ENCODE measurements at regions not wholly inside any gene's neighbourhood (a gene's known extent, or its start where the extent isn't known, plus 50 kb on each side); places are given as distances from the start of the nearest gene placed in this dataset.

DNA sequence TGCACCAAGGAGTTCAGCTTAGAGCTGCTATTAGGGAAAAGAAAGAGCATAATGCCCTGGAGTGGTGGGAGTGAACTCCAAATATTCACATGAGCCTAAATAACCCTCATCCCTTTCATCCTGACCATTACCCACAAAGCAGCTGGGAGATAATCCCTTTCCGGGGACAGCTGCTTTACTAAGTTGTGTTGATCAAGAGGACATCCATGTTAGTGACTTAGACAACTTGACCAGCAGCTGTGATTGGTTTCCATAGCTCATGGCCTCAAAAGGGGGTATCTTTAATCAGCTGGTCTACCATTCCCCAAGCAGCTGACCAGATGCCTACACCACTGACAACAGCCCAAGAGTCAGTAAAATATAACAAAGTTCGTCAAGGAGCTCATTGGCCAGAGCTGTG, 75.8 kb upstream of the LY86 start:
- Mint-ChIP-seq H3K27ac (no peak overlapping the region), H3K9me3 (no peaks in the 10 kb centered on the region), H3K27me3 (peaks cover 68% of the 10 kb centered on the region), H3K4me1 (peaks cover 28% of the 10 kb centered on the region), H3K36me3 (ENCODE audit: low read depth) (no peaks in the 10 kb centered on the region), H3K4me3 (no peak overlapping the region)
- ATAC-seq = no peak
- DNase-seq = no peak

- Mint-ChIP-seq H3K27me3 (peaks cover 83% of the 10 kb centered on the region), H3K36me3 (ENCODE audit: low read depth) (no peaks in the 10 kb centered on the region), H3K27ac (peak overlapping the region; percentile 77), H3K9me3 (no peaks in the 10 kb centered on the region), H3K4me3 (peak overlapping the region; percentile 59), H3K4me1 (peaks cover 46% of the 10 kb centered on the region)
- ATAC-seq = peak; percentile 85
- DNase-seq = peak; percentile 61
Observed at GRCh38 chr6:6515691-6516607, 72.6 kb upstream of the LY86 start.

DNA sequence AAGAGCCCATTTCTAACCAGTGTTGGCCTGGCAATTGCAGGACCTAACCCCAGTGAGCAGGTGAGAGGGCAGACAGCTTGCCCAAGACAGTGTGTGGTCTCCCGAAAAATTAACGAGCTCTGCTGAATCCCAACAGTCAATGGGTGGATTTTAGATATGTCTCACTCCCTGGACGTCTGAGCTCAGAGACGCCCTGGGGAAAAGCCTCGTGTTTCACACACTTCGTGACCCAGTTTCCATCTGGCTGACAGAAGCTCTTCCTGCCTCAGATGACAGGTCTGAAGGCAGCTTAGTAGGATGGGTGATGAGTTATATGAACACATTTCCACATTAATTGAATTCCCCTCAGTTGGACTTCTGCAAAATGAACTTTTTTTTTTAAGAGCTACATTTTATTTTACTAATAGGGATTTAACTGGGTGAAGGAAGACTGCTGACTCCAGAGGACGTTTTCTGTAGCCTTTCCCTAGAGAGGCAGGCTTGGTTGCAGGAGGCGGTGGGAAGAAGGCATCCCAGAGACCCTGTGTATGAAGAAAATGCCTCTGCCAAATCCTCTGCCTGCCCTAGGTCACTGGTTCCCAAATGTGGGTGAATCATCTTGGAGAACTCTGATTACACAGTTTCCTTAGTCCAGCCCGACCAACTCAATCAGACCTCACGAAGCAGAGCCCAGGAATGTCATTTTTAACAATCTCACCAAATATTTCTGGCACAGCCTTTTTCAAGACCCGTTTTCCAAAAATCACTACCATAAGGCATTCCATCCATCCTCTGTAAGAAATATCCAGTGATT, 71.7 kb upstream of the LY86 start:
- H3K27ac Mint-ChIP-seq = no peak overlapping the region
- no peaks in the 10 kb centered on the region for H3K36me3 Mint-ChIP-seq (ENCODE audit: low read depth)
- no peaks in the 10 kb centered on the region for H3K9me3 Mint-ChIP-seq
- H3K27me3 Mint-ChIP-seq = peaks cover 83% of the 10 kb centered on the region
- ATAC-seq (no peak), DNase-seq (no peak)
- no peak overlapping the region for H3K4me3 Mint-ChIP-seq
- H3K4me1 Mint-ChIP-seq = peaks cover 46% of the 10 kb centered on the region

DNA sequence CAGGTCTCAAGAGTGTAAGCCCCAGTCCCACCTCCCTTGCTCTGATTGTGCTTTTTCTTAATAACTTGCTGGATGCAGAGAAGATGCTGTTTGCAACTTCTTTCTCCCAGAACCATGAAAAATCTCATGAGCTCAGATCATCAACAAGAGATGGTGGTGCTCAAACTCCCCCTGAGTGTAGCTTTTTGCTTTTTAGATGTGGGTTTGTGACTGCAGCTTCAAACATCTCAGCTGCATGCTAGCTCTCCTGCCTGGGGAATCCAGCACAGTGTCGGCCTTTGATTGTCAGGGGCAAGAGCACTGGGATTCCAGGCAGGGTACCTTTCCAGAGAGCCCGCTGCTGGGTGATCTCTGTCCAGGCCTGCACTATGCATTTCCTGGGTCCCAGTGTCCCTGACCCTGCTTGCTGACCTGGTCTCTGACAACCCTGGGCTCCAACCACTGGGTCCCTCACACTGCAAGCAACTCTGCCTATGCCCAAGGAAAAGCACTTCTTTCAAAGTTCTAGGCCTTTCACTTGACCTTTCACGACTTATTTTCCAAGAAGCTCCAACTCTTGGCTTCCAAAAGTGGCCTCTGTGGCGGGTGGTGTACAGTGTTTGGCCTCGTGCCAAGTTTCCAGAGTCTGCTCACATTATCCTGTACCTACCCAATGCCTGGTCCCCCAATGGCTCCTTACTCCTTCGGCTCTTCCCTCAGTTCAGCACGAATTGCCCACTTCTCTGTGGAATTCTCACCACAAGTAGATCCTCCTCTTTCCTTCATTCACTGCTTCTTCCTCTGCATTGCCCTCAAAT, 69.7 kb upstream of the LY86 start:
- DNase-seq = no peak
- Mint-ChIP-seq H3K27me3 (peaks cover 80% of the 10 kb centered on the region), H3K9me3 (no peaks in the 10 kb centered on the region), H3K4me3 (no peak overlapping the region), H3K36me3 (ENCODE audit: low read depth) (no peaks in the 10 kb centered on the region), H3K27ac (no peak overlapping the region), H3K4me1 (peaks cover 46% of the 10 kb centered on the region)
- ATAC-seq = no peak

GRCh38 chr6:6521961-6522482, 66.5 kb upstream of the LY86 start:
- Mint-ChIP-seq H3K27me3 (peaks cover 88% of the 10 kb centered on the region), H3K4me3 (no peak overlapping the region), H3K4me1 (peaks cover 24% of the 10 kb centered on the region), H3K9me3 (no peaks in the 10 kb centered on the region), H3K36me3 (ENCODE audit: low read depth) (no peaks in the 10 kb centered on the region), H3K27ac (no peak overlapping the region)
- DNase-seq = no peak
- no peak for ATAC-seq

DNA sequence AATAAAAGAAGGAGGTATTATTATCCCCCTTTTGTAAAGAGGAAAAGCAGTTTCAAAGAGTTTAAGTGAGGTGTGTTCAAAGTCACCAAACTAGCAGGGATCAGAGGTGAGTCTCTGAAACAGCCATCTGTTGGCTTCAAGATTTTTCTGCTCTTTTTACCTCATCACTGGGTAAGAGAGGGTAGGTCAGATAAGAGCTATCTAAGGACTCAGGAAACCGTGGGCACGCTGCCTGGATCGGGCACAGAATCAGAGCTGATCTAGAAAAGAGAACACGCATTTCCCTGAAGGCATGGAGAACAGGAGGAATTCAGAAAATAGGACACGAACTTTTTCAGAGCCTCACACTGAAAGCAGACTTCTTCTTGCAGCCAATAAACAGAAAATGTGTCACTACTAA, 65.8 kb upstream of the LY86 start:
- Mint-ChIP-seq H3K27me3 (peaks cover 90% of the 10 kb centered on the region), H3K4me1 (peaks cover 22% of the 10 kb centered on the region), H3K4me3 (no peak overlapping the region), H3K27ac (no peak overlapping the region), H3K36me3 (ENCODE audit: low read depth) (no peaks in the 10 kb centered on the region), H3K9me3 (no peaks in the 10 kb centered on the region)
- ATAC-seq (no peak), DNase-seq (no peak)

DNA sequence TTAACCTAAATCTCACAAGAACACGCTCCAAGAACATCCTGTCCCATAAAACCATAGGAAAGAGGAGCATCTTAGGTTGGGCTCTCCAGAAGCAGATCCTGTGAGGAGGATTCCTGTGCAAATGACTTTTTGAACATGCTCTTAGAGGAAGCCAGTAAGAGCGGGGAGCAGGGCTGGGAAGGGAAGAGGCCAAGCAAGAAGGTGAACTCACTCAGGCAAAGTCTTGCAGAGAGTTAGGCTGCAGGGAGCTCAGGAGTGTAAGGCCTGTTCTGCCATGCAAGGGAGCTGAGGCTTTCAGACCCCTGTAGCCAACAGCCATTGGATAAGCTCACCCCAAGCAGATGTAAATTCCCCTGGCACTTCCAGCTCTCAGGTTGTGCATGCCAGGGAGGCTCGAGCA, 63.6 kb upstream of the LY86 start:
- Mint-ChIP-seq H3K27me3 (peaks cover 79% of the 10 kb centered on the region), H3K4me3 (no peak overlapping the region), H3K9me3 (peaks cover 4% of the 10 kb centered on the region), H3K27ac (no peak overlapping the region), H3K36me3 (ENCODE audit: low read depth) (no peaks in the 10 kb centered on the region), H3K4me1 (peaks cover 5% of the 10 kb centered on the region)
- no peak for DNase-seq
- ATAC-seq = no peak

- no peak for ATAC-seq
- Mint-ChIP-seq H3K36me3 (ENCODE audit: low read depth) (no peaks in the 10 kb centered on the region), H3K27me3 (peaks cover 72% of the 10 kb centered on the region), H3K4me1 (peaks cover 5% of the 10 kb centered on the region), H3K27ac (peak overlapping the region; percentile 20), H3K4me3 (no peak overlapping the region), H3K9me3 (peaks cover 4% of the 10 kb centered on the region)
- DNase-seq = no peak
Observed at GRCh38 chr6:6525933-6526332, 62.6 kb upstream of the LY86 start.

DNA sequence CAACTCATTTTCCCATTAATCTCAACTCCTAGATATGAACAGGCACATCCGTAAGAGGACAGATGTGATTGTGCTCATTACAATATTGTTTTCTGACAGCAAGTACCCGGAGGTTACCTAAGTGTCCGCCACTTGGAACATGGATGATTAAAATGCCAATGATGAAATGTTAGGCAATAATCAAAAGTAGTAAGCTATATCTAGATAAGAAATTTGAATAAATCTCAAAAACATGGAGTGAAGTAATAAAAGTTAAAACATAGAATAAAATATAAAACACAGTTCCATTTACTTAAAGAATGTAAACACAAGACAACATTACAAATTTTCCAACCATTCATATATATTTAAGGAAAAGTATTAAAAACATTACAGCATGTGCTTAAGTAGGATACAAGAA, 59.2 kb upstream of the LY86 start:
- DNase-seq (no peak), ATAC-seq (no peak)
- Mint-ChIP-seq H3K27ac (no peak overlapping the region), H3K4me1 (peaks cover 5% of the 10 kb centered on the region), H3K36me3 (ENCODE audit: low read depth) (no peaks in the 10 kb centered on the region), H3K9me3 (peaks cover 4% of the 10 kb centered on the region), H3K27me3 (peaks cover 65% of the 10 kb centered on the region), H3K4me3 (no peak overlapping the region)

GRCh38 chr6:6533176-6533575, 55.3 kb upstream of the LY86 start:
- DNase-seq (no peak), ATAC-seq (no peak)
- Mint-ChIP-seq H3K27me3 (peaks cover 36% of the 10 kb centered on the region), H3K4me3 (no peak overlapping the region), H3K27ac (no peak overlapping the region), H3K4me1 (no peaks in the 10 kb centered on the region), H3K9me3 (peaks cover 4% of the 10 kb centered on the region), H3K36me3 (ENCODE audit: low read depth) (no peaks in the 10 kb centered on the region)

- H3K27me3 Mint-ChIP-seq = peaks cover 39% of the 10 kb centered on the region
- no peaks in the 10 kb centered on the region for H3K36me3 Mint-ChIP-seq (ENCODE audit: low read depth)
- H3K4me1 Mint-ChIP-seq = peaks cover 2% of the 10 kb centered on the region
- ATAC-seq (no peak), DNase-seq (no peak)
- no peaks in the 10 kb centered on the region for H3K9me3 Mint-ChIP-seq
- H3K4me3 Mint-ChIP-seq = no peak overlapping the region
- H3K27ac Mint-ChIP-seq = no peak overlapping the region
Observed at GRCh38 chr6:6534399-6534798, 54.1 kb upstream of the LY86 start.

GRCh38 chr6:6537488-6538260, 50.8 kb upstream of the LY86 start:
- Mint-ChIP-seq H3K4me1 (peaks cover 2% of the 10 kb centered on the region), H3K36me3 (ENCODE audit: low read depth) (no peaks in the 10 kb centered on the region), H3K27me3 (peaks cover 46% of the 10 kb centered on the region), H3K4me3 (no peak overlapping the region), H3K9me3 (no peaks in the 10 kb centered on the region), H3K27ac (no peak overlapping the region)
- DNase-seq (no peak), ATAC-seq (no peak)

GRCh38 chr6:6538261-6538660, 50.3 kb upstream of the LY86 start:
- Mint-ChIP-seq H3K27me3 (peaks cover 46% of the 10 kb centered on the region), H3K4me1 (peaks cover 2% of the 10 kb centered on the region), H3K9me3 (no peaks in the 10 kb centered on the region)

More at GRCh38 chr6:6538261-6538660, 50.3 kb upstream of the LY86 start:
- H3K4me3 Mint-ChIP-seq = no peak overlapping the region
- DNase-seq (no peak), ATAC-seq (no peak)
- no peak overlapping the region for H3K27ac Mint-ChIP-seq
- H3K36me3 Mint-ChIP-seq (ENCODE audit: low read depth) = peaks cover 2% of the 10 kb centered on the region

Data from activated naive CD8-positive, alpha-beta T cell treated with anti-CD3 and anti-CD28 coated beads, Interleukin-2, amount 50 U/mL, for 24 hours (primary cell).